Keratinocyte (primary cell): ENCODE measurements at regions not wholly inside any gene's neighbourhood (a gene's known extent, or its start where the extent isn't known, plus 50 kb on each side); places are given as distances from the start of the nearest gene placed in this dataset.

Experiments used
- CTCF ChIP-seq, 3 experiments: IDR thresholded peaks in 1 of 3; conservative IDR thresholded peaks in 1 of 3; optimal IDR thresholded peaks in 1 of 3; 2 replicates in 2 of 3; 3 replicates in 1 of 3; pipeline versions ENCODE3 to v1.5.1; 2011; ENCODE audit warnings: low read length in 3 of 3, mild to moderate bottlenecking in 3 of 3, moderate library complexity in 2 of 3, control low read depth in 1 of 3, inconsistent platforms in 1 of 3; ENCODE audit not compliant: insufficient read depth in 2 of 3; ENCODE audit errors: extremely low read depth in 1 of 3
- EZH2 ChIP-seq: IDR thresholded peaks from one replicate; pipeline ENCODE4 v1.6.1; 2012; ENCODE audit warnings: inconsistent platforms, mild to moderate bottlenecking, low read length, moderate library complexity

DNA sequence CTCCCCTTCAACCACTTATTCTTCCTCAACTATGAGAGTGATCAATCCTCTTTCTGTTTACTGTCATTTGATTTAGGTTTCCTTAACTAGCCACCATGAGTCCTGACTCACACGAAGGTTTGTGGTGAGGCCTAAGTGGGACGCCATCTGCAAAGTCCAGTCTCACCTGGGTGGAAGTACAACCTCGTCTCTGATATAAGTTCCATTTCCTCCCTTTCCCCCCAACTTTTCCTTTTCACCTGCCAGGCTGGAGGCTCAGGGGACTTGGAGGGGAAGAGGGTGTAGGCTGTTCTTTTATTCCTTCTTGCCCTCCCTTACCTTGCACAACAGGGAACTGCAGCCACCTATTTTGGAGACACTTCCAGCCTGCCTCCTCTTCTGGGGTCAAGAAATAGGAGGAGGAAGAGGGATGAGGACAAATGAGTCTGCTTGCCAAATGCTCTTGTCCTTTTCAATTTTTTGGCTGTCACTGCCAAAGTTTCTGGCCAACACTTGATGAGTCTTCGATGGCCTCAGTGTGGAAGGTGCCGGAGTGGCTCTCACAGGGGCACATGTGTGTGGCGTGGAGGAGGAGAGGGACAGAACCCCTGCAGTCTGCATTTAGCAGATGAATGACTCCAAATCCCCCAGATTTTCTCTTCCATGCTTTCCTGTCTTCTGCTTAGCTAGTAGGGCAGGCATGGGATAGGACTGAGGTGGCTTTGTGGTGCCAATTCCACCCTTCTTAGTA is 249.6 kb downstream of the NSG2 start:
- TF ChIP-seq CTCF (optimal IDR thresholded peaks at IDR 0.05 in 1 of 3, IDR thresholded peaks at IDR 0.05 in 1 of 3, conservative IDR thresholded peaks at IDR 0.05 in 1 of 3; ENCODE audit: extremely low read depth in 1 of 3, insufficient read depth in 2 of 3, low read length in 3 of 3) (no peak), EZH2 (no peak)
